ENCODE measurements at regions not wholly inside any gene's neighbourhood (a gene's known extent, or its start where the extent isn't known, plus 50 kb on each side); places are given as distances from the start of the nearest gene placed in this dataset.
"Not testable (repeated sequence)": the region's sequence is repeated elsewhere in the genome, so short reads cannot be mapped to it uniquely, and the experiment has no call there.

DNA sequence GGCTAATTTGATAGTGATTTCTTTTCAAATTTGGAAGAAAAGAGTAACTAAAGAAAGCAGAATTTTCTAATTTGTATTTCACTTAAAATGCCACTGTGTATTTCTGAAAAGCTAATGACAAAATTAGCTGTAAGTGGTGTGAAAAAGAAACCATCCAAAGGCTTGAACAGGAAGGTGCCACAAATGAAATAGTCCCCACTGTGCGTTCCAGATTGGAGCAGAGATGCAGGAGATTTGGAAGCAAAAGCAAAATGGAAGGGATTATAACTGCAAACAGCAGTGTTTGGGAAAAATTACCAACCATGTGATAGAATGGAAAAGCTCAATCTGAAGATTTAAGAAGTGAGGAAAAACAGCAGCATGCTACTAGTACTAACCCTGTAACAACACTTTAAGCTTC, 498.7 kb downstream of the SUCLG1 start:
- no peak for DNase-seq

DNA sequence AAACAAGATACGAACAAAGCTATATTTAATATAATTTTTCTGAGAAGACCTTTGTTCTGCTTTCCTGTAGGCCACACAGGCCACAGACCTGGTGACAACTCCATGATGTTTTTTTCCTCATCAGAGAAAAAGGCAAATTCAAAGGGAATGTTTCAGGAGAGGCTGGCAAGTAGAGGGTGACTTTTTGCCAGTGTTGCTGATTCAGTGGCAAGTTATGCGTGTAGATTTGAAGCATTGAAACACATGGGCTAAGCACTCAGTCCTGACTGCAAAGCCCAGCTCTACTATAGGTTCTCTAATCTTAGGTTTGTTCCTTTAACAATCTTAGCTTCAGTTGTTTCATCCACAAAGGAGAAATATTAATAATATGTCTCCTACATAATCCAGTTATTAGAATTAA, 499.8 kb downstream of the SUCLG1 start:
- DNase-seq = no peak

DNA sequence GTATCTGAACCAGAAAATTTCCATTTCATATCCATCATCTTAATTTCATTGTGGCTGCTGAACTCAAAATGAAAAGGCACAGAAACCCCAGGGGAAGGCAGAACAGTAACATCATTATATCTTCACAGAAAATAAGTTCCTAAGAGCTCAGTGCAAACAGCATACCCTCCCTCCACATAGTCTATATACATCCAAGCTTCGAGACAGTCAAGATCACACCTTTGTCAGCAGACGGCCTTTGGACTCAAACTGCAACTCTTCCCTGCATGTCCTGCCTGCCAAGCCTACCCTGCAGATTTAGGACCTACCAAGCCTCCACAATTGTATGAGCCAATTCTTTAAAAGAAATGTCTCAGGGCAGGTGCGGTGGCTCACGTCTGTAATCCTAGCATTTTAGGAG, 502.1 kb downstream of the SUCLG1 start:
- no peak for DNase-seq

DNA sequence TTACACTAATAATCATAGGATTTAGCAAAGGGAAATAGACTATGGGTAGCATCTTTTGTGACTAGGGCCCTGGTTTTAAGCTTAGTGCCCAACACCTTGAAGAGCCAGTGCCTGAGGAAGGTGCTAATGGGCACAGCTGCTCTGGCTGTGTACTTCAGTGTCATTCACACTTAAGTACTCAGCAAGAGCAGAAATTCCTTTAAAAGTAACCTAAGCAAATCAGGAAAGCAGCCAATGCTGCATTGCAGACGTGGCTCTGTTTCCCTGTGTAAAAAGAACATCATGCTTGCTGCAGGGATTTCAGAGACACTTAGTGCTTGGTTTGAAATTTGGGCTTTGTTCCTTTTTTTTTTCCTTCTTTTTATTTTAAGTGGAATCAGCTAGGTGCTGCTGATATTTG, 505.4 kb downstream of the SUCLG1 start:
- DNase-seq = no peak

DNA sequence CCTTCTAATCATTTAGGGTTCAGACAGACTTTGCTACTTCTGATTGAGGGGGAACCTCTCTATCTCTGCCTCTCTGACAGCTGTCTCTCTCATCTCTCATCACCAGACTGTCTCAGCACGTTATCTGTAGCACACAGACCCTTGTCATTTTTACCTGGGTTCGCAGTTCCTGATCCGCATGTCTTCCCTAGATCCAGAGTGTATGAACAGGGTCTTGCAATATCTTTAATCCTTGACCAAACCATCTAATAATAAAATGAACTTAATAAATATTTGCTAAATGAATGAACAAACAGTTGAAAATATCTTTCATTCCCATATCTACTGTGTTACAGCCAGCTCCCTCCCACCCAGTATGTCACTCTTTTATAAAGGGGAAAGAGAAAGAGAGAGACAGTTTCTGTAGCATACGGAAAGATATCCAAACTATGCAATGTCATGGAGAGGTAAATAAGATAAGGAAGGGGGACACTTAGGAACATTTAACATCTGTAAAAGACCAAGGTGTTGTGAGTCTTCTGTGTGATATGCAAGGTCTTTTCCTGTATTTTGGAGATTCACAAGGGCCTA, 507.6 kb downstream of the SUCLG1 start:
- DNase-seq = no peak

DNA sequence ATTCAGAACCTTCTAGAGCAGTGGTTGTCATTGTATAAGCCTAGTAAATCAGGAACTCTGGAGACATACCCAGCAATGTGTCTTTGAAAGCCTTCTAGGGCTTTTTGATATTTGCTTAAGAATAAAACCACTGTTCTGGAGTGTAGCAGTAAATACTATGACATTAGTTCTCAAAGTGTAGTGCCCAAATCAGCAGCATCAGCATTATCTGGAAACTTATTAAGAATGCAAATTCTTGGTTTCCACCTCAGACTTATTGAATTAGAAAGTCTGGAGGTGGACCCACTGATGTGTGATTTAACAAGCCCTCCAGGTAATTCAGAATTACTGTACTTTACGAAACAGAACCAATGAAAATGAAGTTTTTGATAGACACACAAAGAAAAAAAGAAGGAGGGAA, 509.7 kb downstream of the SUCLG1 start:
- no peak for DNase-seq

DNA sequence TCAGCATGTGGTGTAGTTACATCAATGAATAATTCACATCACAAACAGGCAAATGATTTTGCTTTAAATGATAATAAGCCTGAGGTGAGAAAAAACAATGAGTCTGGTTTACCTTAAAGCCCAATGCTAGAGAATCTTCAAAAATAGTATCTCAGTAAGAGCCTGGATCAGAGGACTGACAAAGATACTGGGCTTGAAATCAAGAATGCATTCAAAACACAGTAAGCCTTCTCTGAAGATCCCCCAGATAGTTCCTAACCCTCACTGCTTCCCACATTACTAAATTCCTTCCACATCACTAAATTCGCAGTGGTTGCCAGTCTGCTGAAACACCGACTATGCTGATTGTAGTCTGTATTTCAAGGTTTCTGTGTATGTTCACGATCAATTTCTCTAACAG, 514.9 kb downstream of the SUCLG1 start:
- no peak for DNase-seq

DNA sequence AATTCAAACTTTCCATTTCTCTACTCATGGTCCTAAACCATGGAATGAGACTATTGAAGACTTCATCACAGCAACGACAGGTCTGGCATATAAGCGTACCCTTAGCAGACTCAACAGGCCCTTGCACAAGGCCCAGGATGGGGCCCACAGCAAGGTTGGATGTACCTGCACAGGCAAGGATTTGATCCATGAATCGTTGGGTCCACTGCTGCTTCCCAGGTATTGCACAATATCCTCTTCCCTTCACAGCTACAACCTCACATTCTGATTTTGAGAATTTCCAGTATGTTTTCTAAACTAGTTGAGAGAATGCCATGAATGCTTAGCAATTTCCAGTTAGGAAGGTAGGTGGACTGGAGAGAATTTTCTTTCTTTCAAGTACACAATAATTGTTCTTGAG, 515.8 kb downstream of the SUCLG1 start:
- no peak for DNase-seq

DNA sequence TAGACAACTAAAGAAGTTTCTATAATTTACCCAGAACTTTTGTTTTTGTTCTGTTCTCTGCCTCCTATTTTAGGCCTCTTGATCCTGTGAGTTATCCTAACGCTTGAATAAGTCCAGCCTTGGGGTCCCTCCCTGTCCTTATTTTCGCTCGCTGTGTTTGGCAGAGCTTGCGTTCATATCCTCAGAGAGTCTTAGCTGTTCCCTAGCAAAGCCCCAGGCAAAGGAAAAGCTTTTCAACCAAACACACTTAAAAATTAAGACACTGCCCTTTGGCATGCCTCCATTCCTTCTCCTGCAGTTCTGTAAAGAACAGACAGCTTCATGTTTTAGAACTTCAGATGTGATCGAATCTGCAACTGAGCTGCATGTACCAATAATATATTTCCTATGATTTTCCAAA, 517.2 kb downstream of the SUCLG1 start:
- DNase-seq = no peak

DNA sequence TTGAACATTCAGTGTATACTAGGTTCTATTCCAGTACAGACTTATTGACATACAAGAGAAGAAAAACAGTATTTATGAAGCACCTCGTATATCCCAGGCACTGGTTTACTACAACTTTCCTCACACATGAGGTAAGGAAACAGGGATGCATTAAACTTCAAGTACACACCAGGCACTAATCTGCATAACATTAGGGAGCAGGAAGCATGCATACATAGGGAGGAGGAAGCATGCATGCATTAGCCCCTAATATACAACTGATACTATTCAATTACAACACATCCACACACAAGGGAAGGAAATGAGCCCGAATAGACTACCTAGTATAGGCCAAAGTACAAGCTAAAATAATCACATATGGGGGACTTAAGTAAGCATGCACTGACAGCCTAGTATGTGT, 525.3 kb downstream of the SUCLG1 start:
- no peak for DNase-seq

DNA sequence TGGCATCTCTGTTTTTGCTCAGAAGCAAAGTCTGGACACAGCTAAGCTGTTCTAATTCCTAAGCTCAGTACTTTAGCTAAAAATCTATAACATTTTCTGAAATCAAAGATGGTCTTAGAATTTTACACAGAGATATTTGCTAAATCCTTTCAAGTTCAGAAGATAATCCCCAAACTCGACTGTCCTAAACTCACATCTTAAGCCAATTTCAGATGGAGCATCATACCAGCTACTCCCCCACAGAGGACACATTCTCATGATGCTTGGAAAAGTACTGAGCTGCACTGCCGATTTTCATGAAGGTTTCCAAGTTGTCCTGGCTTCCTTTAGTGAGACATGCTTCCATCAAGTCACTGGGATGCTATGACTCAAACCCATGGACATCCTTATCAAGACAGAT, 535.5 kb downstream of the SUCLG1 start:
- DNase-seq = no peak

DNA sequence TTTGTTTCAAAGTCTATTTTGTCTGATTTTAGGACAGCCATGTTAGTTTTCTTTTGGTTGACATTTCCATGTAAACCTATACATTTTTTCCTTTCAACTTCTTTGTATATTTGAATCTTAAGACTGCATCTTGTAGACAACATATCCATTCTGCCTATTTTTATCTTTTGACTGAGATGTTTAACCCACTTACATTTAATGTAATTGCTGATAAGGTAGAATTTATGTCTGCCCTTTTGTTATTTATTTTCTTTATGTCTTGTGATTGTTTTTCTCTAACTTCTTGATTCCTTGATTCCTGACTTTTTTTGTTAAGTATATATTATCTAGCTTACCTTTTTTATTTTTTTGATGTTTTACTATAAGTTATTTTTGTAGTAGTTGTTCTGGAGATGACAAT, 542.5 kb downstream of the SUCLG1 start:
- no peak for DNase-seq

DNA sequence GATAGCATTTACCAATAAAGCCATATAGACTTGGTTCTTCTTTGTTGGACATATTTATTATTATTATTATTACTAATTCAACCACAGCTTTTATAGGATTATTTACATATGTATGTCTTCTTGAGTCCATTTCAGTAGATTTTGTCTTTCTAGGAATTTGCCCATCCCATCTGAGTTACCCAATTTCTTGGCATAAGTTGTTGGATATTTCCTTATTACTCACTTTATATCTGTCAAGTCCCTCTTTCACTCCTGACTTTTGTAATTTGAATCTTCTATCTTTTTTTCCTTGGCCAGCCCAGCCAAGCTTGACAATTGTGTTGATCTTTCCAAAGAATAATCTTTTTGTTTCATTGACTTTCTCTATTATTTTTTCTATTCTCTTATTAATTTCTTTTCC, 543.7 kb downstream of the SUCLG1 start:
- DNase-seq = no peak

DNA sequence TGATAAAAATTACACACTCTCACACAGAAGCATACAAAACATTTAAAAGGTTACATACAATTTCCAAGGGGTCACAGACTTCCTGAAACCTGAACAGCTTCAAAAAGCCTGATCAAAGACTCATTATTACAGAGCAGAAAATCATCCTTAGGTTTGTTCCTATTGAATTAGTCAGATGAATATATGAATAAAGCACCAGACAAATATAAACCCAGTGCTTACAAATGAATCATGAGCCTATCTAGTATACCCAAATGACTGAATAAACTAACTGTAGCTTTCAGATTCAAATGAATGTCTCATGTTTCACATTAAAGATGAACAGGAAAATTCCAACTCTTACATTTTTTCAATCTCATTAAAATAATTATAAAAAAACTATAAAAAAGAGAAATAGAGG, 550.3 kb downstream of the SUCLG1 start:
- DNase-seq = no peak

DNA sequence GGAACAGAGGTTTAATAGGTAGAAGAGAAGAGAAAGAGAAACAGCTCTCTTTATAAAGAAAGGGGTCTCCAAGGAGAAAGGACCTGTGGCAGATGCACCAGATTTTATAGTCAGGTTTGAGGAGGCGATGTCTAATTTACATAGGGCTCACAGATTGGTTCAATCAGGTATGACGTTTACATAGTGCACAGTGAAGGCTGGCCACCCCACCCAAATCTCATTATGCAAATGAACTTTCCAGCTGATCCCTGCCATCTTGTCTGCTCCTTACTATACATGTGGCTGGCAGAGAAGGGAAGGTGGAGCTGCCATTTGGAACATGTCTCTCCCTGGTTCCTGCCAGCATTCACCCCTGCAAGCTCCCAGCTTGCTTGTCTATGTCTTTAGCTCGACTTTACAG, 557.8 kb downstream of the SUCLG1 start:
- no peak for DNase-seq

DNA sequence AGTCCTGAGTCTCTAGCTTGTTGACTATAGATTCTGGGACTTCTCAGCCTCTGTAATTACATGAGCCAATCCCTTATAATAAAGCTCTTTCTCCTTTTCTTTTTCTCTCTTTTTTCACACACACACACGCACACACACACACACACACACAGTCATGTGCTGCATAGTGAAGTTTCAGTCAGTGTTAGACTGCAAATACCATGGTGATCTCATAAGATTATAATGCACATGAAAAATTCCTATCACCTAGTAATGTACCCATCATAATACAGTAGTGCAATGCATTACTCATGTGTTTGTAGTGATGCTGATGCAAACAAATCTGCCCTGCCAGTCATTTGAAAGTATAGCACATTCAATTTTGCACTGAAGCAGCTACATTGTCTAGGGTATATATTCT, 558.2 kb downstream of the SUCLG1 start:
- DNase-seq = no peak

DNA sequence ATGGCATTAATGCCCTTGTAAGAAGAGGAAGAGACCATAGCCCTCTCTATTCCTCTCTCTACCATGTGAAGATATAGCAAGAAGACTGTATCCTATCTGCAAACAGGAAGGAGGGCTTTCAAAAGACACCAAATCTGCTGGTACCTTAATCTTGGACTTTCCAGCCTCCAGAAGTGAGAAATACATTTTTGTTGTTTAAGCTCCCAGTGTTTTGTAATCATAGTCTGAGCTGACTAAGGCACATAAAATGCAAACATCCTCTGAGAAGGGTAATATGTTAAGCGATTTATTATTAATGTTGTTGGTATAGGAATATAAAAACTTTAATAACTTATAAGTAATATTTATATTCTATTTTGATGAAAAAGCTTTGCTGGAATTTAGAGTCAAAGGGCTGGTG, 559.8 kb downstream of the SUCLG1 start:
- DNase-seq = no peak

DNA sequence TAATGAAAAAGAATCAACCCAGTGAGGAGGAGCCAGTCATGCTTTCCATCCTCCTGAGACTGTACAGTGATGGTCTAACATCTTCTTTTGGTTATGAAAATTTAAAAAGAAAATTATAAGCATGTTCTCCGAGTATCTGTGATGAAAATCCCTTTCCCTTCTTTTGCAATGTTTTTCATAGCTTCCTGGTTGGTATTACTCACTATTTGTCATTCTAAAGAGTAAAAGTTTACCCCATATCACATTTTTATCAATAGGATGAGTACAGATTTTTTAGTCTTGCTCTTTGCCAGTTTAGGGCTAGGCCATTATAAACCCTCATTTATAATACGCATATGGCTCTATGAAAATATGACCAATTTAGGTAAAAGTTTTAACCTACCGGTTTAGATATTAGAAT, 564.1 kb downstream of the SUCLG1 start:
- no peak for DNase-seq

DNA sequence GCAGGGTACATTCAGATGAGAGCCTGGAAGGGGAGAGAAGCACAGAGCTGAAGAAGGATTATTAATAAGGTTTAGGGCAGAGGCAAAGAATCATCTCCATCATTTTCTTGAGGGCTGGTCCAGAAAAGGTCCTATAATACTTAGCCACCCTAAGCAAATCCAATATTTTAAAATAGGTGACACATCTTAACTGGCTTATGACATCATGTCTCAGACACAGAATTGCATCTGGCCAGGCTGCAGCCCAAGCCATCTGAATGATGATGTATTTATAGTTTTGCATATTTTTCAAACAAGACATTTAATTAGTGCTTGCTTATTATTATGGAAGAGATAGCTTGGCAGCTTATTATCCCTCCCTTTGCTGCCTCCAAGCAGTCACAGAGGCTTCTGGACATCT, 571.3 kb downstream of the SUCLG1 start:
- no peak for DNase-seq

DNA sequence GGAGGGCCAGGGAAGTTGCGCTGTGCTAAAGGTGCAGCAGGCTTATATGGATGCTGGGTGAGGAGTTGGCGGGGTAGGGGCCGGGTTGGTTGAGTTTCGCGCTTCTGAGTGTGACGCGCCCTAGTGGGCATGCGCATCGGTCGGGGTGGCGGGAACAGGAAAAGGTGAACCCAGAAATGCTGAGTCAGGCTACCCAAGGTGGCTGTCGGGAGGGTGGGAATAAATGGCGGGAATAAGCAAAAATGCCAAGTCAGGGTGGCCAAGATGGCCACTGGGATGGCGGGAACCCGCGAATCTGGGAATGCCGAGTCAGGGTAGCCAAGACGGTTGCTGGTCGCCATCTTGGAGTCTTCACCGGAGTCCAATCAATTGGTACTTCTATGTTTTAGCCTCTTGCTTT, 580.0 kb downstream of the SUCLG1 start:
- DNase-seq = no peak

DNA sequence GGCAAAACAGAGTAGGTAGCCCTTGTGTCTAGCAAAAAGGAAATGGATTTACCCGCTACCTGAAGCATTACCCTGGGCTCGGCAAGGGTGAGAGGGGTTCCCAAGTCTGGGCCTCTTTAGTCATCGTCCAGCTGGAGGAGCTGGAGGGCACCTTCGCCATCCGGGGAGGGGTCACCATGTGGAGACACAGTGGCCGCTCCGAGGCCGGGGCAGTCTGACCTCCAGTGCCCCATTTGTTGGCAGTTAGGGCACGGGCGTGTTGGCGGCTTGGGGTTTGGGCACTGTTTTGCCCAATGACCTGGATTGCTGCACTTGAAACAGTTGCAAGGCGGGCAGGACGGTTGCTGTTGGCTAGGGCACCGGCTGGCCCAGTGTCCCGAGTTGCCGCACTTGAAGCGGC, 581.8 kb downstream of the SUCLG1 start:
- DNase-seq = not testable (repeated sequence)

DNA sequence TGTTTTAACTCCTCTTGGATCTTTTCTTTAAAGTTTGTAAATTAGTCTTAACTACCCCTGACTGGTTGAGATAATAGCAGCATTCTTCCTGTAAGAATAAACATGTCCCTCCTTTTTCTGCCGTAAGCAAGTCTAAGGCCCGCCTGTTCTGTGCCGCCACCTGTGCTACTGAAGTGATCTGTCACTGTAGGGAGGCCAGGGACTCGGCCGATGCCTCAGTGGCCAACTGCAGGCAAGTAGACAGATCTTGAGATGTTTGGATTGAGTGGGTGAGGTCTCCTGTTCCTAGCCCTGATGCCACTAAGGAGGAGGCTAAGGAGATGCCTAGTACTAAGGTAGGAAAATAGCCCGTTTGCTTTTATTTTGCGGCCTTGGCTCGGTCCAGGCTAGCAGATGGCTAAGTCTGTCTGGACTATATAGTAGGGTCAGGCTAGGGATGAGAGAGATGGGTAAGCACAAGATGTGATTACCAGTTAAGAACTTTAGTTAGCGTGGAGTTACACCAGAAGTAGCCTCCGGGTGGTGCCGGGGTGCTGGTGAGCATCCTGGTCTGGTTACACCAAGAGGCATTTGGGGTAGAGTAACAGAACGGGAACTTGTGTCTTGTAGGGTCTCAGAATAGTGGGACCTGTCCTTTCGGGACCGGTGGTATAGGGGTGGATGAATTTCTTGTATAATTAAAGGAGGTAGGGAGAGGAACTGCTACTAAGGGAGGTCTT, 584.2 kb downstream of the SUCLG1 start:
- no peak for DNase-seq

DNA sequence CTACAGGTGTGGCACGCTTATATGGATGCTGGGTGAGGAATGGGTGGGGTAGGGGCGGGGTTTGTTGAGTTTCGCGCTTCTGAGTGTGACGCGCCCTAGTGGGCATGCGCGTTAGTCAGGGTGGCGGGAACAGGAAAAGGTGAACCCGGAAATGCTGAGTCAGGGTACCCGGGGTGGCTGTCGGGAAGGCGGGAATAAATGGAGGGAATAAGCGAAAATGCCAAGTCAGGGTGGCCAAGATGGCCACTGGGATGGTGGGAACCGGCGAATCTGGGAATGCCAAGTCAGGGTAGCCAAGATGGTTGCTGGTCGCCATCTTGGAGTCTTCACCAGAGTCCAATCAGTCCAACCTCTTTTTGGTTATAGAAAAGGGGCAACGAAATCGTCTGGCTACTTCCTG, 585.0 kb downstream of the SUCLG1 start:
- DNase-seq = no peak

DNA sequence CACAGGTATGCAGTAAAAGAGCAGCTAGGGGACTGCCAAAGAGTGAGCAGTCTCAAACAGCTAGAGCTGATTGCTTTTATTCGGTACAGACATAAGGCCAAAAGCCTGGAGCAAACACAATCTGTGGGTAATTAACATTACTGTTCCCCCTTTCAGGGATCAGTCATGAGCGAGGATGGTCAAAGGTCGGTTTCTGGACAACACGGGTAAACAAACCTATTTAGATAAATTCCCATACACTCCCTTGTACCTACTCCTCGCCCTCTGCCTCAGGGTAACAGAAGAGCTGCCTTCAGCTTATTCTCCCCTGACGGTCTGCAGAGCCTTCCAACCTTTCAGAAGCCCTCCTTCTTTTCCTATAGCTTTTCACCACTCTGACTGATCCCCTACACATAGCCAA, 586.0 kb downstream of the SUCLG1 start:
- DNase-seq = no peak

DNA sequence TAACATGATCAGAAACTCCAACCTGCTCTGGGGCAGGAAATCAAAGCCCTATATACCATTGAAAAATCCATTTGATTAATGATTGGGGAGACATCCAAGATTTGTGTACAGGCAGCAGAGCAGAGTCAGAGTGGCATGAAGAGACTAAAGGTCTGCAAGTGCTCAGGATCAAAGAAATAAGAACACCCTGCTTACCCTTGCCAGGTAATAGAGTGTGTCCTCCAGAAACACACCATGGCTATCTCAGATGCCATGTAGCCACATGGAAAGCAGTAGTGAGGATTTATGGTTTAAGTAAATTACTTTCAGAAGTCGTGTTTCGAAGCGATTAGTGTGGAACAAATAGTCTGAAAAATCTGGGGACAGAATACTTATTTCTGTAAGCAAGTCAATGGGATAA, 592.9 kb downstream of the SUCLG1 start:
- no peak for DNase-seq
